ENCODE measurements at regions not wholly inside any gene's neighbourhood (a gene's known extent, or its start where the extent isn't known, plus 50 kb on each side); places are given as distances from the start of the nearest gene placed in this dataset.

GRCh38 chr2:236867441-236868260, 218.0 kb upstream of the COPS8 start:
- ATAC-seq = no peak
- DNase-seq = no peak
- intact Hi-C loops (cut with DNase I, micrococcal nuclease) = no loop called here

- no peak for DNase-seq
- no peak for ATAC-seq
- intact Hi-C loops (cut with DNase I, micrococcal nuclease) = no loop called here
Measured at GRCh38 chr2:236870370-236870769, 215.3 kb upstream of the COPS8 start.

- DNase-seq = peak; percentile 14 to 61
- ATAC-seq = peak; percentile 46
- intact Hi-C loops (cut with DNase I, micrococcal nuclease) = no loop called here
Measured at GRCh38 chr2:236871500-236872001, 214.1 kb upstream of the COPS8 start.

- intact Hi-C loops (cut with DNase I, micrococcal nuclease) = no loop called here
- DNase-seq (no peak), ATAC-seq (no peak)
Measured at GRCh38 chr2:236872015-236872414, 213.7 kb upstream of the COPS8 start.

GRCh38 chr2:236872981-236873380, 212.7 kb upstream of the COPS8 start:
- no peak for DNase-seq
- no peak for ATAC-seq
- intact Hi-C loops (cut with DNase I, micrococcal nuclease) = no loop called here

GRCh38 chr2:236873636-236874035, 212.1 kb upstream of the COPS8 start:
- ATAC-seq (no peak), DNase-seq (no peak)
- intact Hi-C loops (cut with DNase I, micrococcal nuclease) = no loop called here

- ATAC-seq (no peak), DNase-seq (no peak)
- intact Hi-C loops (cut with DNase I, micrococcal nuclease) = no loop called here
Measured at GRCh38 chr2:236874866-236875481, 210.7 kb upstream of the COPS8 start.

GRCh38 chr2:236875906-236876505, 209.7 kb upstream of the COPS8 start:
- DNase-seq = no peak
- no peak for ATAC-seq
- intact Hi-C loops (cut with DNase I, micrococcal nuclease) = no loop called here

- intact Hi-C loops (cut with DNase I, micrococcal nuclease) = no loop called here
- DNase-seq (no peak), ATAC-seq (no peak)
Measured at GRCh38 chr2:236876642-236877041, 209.0 kb upstream of the COPS8 start.

GRCh38 chr2:236877972-236878371, 207.7 kb upstream of the COPS8 start:
- intact Hi-C loops (cut with DNase I, micrococcal nuclease) = no loop called here
- DNase-seq (no peak), ATAC-seq (no peak)

GRCh38 chr2:236879416-236879963, 206.2 kb upstream of the COPS8 start:
- DNase-seq (no peak), ATAC-seq (no peak)
- intact Hi-C loops (cut with DNase I, micrococcal nuclease) = no loop called here

GRCh38 chr2:236882074-236882473, 203.6 kb upstream of the COPS8 start:
- no peak for DNase-seq
- no peak for ATAC-seq
- intact Hi-C loops (cut with DNase I, micrococcal nuclease) = no loop called here

- intact Hi-C loops (cut with DNase I, micrococcal nuclease) = no loop called here
- DNase-seq = no peak
- no peak for ATAC-seq
Measured at GRCh38 chr2:236882930-236883329, 202.8 kb upstream of the COPS8 start.

- no peak for ATAC-seq
Measured at GRCh38 chr2:236883819-236884218, 201.9 kb upstream of the COPS8 start.

GRCh38 chr2:236884569-236885175, 201.0 kb upstream of the COPS8 start:
- ATAC-seq (no peak), DNase-seq (no peak)
- intact Hi-C loops (cut with DNase I, micrococcal nuclease) = no loop called here

More at GRCh38 chr2:236883819-236884218, 201.9 kb upstream of the COPS8 start:
- intact Hi-C loops (cut with DNase I, micrococcal nuclease) = no loop called here
- DNase-seq = no peak

GRCh38 chr2:236886456-236886855, 199.2 kb upstream of the COPS8 start:
- intact Hi-C loops (cut with DNase I, micrococcal nuclease) = no loop called here
- DNase-seq = no peak
- no peak for ATAC-seq

GRCh38 chr2:236887531-236887930, 198.2 kb upstream of the COPS8 start:
- no peak for ATAC-seq
- no peak for DNase-seq
- intact Hi-C loops (cut with DNase I, micrococcal nuclease) = no loop called here

- ATAC-seq (no peak), DNase-seq (no peak)
- intact Hi-C loops (cut with DNase I, micrococcal nuclease) = no loop called here
Measured at GRCh38 chr2:236887953-236888793, 197.5 kb upstream of the COPS8 start.
